HEK293 (cell line): ENCODE measurements at regions not wholly inside any gene's neighbourhood (a gene's known extent, or its start where the extent isn't known, plus 50 kb on each side); places are given as distances from the start of the nearest gene placed in this dataset.

Experiments used
- CTCF ChIP-seq: fragments of 450-650 bp; formaldehyde crosslinking; IDR thresholded peaks from 2 replicates; pipeline ENCODE4 v1.5.1; 2016; ENCODE audit warnings: missing biosample characterization, missing genetic modification characterization
- GFI1B ChIP-seq: fragments of 450-650 bp; formaldehyde crosslinking; IDR thresholded peaks from 2 replicates; pipeline ENCODE4 v1.5.1; 2016; ENCODE audit warnings: missing biosample characterization, missing genetic modification characterization
- KLF9 ChIP-seq: fragments of 450-650 bp; formaldehyde crosslinking; IDR thresholded peaks from 2 replicates; pipeline ENCODE4 v1.5.1; 2016; ENCODE audit warnings: missing biosample characterization, missing genetic modification characterization, low read depth
- PRDM10 ChIP-seq: fragments of 450-650 bp; formaldehyde crosslinking; IDR thresholded peaks from 2 replicates; pipeline ENCODE4 v1.5.1; 2016; ENCODE audit warnings: missing biosample characterization, missing genetic modification characterization
- ZNF23 ChIP-seq: fragments of 450-650 bp; formaldehyde crosslinking; IDR thresholded peaks from 2 replicates; pipeline ENCODE4 v1.5.1; 2016; ENCODE audit warnings: missing biosample characterization, missing genetic modification characterization, borderline replicate concordance
- ZNF76 ChIP-seq: fragments of 450-650 bp; formaldehyde crosslinking; IDR thresholded peaks from 2 replicates; pipeline ENCODE4; 2016; ENCODE audit warnings: low read depth, missing biosample characterization, missing genetic modification characterization, borderline replicate concordance
- ZSCAN16 ChIP-seq: fragments of 450-650 bp; formaldehyde crosslinking; IDR thresholded peaks from 2 replicates; pipeline ENCODE4 v1.5.1; 2016; ENCODE audit warnings: missing biosample characterization, missing genetic modification characterization
- TF ChIP-seq, protein P1 (sequence below): fragments of 450-650 bp; formaldehyde crosslinking; optimal IDR thresholded peaks from 2 replicates; pipeline ENCODE3; 2016; ENCODE audit warnings: missing biosample characterization, mild to moderate bottlenecking, missing genetic modification characterization

DNA sequence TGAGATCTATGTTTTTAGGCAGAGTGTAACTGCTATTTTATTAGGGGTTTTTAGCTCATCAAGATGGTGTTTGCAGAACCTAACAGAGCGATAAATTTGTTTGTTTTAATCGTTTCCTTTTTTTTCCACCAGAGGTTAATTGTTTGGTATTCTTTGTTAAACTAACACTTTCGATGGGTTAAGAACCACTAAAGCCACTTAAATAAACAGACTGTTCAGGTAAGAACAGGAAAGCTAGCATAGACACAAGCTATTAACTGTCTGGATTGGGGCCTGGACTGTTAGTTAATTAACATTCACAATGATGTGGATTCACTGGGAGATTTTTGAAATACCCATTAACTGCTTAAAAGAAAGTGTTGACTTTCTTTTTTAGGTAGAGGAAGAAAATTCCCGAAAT lies 209.0 kb upstream of the COPS8 start:
- TF ChIP-seq ZNF23 (tag by site-specific recombination) (no peak), KLF9 (tag by site-specific recombination) (no peak), GFI1B (tag by site-specific recombination) (no peak), PRDM10 (no peak), ZNF76 (no peak), CTCF (tag by site-specific recombination) (no peak), ZSCAN16 (tag by site-specific recombination) (no peak)
- TF ChIP-seq, protein P1, sequence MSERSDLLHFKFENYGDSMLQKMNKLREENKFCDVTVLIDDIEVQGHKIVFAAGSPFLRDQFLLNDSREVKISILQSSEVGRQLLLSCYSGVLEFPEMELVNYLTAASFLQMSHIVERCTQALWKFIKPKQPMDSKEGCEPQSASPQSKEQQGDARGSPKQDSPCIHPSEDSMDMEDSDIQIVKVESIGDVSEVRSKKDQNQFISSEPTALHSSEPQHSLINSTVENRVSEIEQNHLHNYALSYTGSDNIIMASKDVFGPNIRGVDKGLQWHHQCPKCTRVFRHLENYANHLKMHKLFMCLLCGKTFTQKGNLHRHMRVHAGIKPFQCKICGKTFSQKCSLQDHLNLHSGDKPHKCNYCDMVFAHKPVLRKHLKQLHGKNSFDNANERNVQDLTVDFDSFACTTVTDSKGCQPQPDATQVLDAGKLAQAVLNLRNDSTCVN (tag by site-specific recombination) = no peak
